ENCODE measurements at regions not wholly inside any gene's neighbourhood (a gene's known extent, or its start where the extent isn't known, plus 50 kb on each side); places are given as distances from the start of the nearest gene placed in this dataset.

GRCh38 chr2:120815292-120815691 lies 79.6 kb downstream of the GLI2 start:
- TF ChIP-seq POLR2A (IDR thresholded peaks at IDR 0.05; ENCODE audit: low read length) (no peak), GATA1 (IDR thresholded peaks at IDR 0.05; ENCODE audit: low read depth, low read length) (no peak)

Measured in erythroblast (primary cell).